Activated T-helper 2 cell treated with anti-CD3 and anti-CD28 coated beads, Interferon-gamma antibody, Interleukin-2, Interleukin-4, amounts not matched to agents 10 μg/mL and 5 μg/mL and 100 μg/mL, durations not matched to agents 14 hours and 24 hours and 36 hours (primary cell): ENCODE measurements at regions not wholly inside any gene's neighbourhood (a gene's known extent, or its start where the extent isn't known, plus 50 kb on each side); places are given as distances from the start of the nearest gene placed in this dataset.
A peak's percentile ranks its signal among the peaks of the same experiment; 100 is the strongest.
"Not testable (repeated sequence)": the region's sequence is repeated elsewhere in the genome, so short reads cannot be mapped to it uniquely, and the experiment has no call there.

ENCODE experiments used
- DNase-seq: peaks from one replicate; pipeline ENCODE4 v3.0.0; 2021; ENCODE audit warnings: low spot score
- H3K27ac Mint-ChIP-seq: one replicate; pipeline ENCODE4 v1.8.0; 2021; ENCODE audit warnings: mixed read lengths
- H3K27me3 Mint-ChIP-seq: one replicate; pipeline ENCODE4 v1.8.0; 2021; ENCODE audit warnings: low read depth, mixed read lengths
- H3K36me3 Mint-ChIP-seq: one replicate; pipeline ENCODE4 v1.8.0; 2021; ENCODE audit warnings: low read depth, mixed read lengths
- H3K4me1 Mint-ChIP-seq: one replicate; pipeline ENCODE4 v1.8.0; 2021; ENCODE audit warnings: low read depth, mixed read lengths
- H3K4me3 Mint-ChIP-seq: one replicate; pipeline ENCODE4 v1.8.0; 2021; ENCODE audit warnings: low read depth, mild to moderate bottlenecking, moderate library complexity, mixed read lengths
- H3K9me3 Mint-ChIP-seq: one replicate; pipeline ENCODE4 v1.8.0; 2021; ENCODE audit warnings: mixed read lengths
- intact Hi-C: fragments of 100-400 bp; cut with micrococcal nuclease; formaldehyde crosslinking; loops from one replicate; pipeline ENCODE4 v1.15.1; 2023

GRCh38 chr13:60811581-60811980, 414.6 kb downstream of the TDRD3 start:
- intact Hi-C loops, result no loop called here
- no peaks in the 10 kb centered on the region for H3K36me3 Mint-ChIP-seq
- H3K27ac Mint-ChIP-seq, result no peak overlapping the region
- H3K27me3 Mint-ChIP-seq, result no peaks in the 10 kb centered on the region
- DNase-seq, result no peak
- no peaks in the 10 kb centered on the region for H3K4me1 Mint-ChIP-seq
- H3K9me3 Mint-ChIP-seq, result peaks cover 11% of the 10 kb centered on the region
- H3K4me3 Mint-ChIP-seq, result no peak overlapping the region

GRCh38 chr13:60805640-60806039, 408.6 kb downstream of the TDRD3 start:
- peaks cover 15% of the 10 kb centered on the region for H3K9me3 Mint-ChIP-seq
- H3K27ac Mint-ChIP-seq, DNase-seq, H3K36me3 Mint-ChIP-seq, H3K4me3 Mint-ChIP-seq, intact Hi-C loops, H3K4me1 Mint-ChIP-seq, H3K27me3 Mint-ChIP-seq: not testable (repeated sequence)

- Mint-ChIP-seq H3K9me3 (peaks cover 8% of the 10 kb centered on the region), H3K27ac (no peak overlapping the region), H3K27me3 (no peaks in the 10 kb centered on the region), H3K4me1 (no peaks in the 10 kb centered on the region), H3K4me3 (no peak overlapping the region), H3K36me3 (no peaks in the 10 kb centered on the region)
- intact Hi-C loops, result no loop called here
- no peak for DNase-seq
Observed at GRCh38 chr13:60798503-60798902, 401.5 kb downstream of the TDRD3 start.

- Mint-ChIP-seq H3K36me3 (no peaks in the 10 kb centered on the region), H3K27ac (no peak overlapping the region), H3K4me3 (no peak overlapping the region), H3K4me1 (no peaks in the 10 kb centered on the region), H3K9me3 (no peaks in the 10 kb centered on the region), H3K27me3 (no peaks in the 10 kb centered on the region)
- intact Hi-C loops, result no loop called here
- no peak for DNase-seq
Observed at GRCh38 chr13:60797112-60797511, 400.1 kb downstream of the TDRD3 start.

- no peak overlapping the region for H3K4me3 Mint-ChIP-seq
- no peaks in the 10 kb centered on the region for H3K27me3 Mint-ChIP-seq
- H3K36me3 Mint-ChIP-seq, result no peaks in the 10 kb centered on the region
- H3K27ac Mint-ChIP-seq, result no peak overlapping the region
- intact Hi-C loops, result no loop called here
- no peaks in the 10 kb centered on the region for H3K4me1 Mint-ChIP-seq
- no peak for DNase-seq
- H3K9me3 Mint-ChIP-seq, result no peaks in the 10 kb centered on the region
Observed at GRCh38 chr13:60794751-60795150, 397.7 kb downstream of the TDRD3 start.

GRCh38 chr13:60790620-60791019, 393.6 kb downstream of the TDRD3 start:
- H3K4me3 Mint-ChIP-seq, result no peak overlapping the region
- DNase-seq, result no peak
- no peaks in the 10 kb centered on the region for H3K4me1 Mint-ChIP-seq
- intact Hi-C loops, result no loop called here
- no peaks in the 10 kb centered on the region for H3K36me3 Mint-ChIP-seq
- H3K9me3 Mint-ChIP-seq, result no peaks in the 10 kb centered on the region
- no peaks in the 10 kb centered on the region for H3K27me3 Mint-ChIP-seq
- no peak overlapping the region for H3K27ac Mint-ChIP-seq

GRCh38 chr13:60788156-60788829, 391.3 kb downstream of the TDRD3 start:
- H3K27me3 Mint-ChIP-seq, result no peaks in the 10 kb centered on the region
- H3K36me3 Mint-ChIP-seq, result no peaks in the 10 kb centered on the region
- no peak for DNase-seq
- intact Hi-C loops, result no loop called here
- no peaks in the 10 kb centered on the region for H3K4me1 Mint-ChIP-seq
- H3K27ac Mint-ChIP-seq, result no peak overlapping the region
- H3K9me3 Mint-ChIP-seq, result no peaks in the 10 kb centered on the region
- H3K4me3 Mint-ChIP-seq, result no peak overlapping the region

- no peaks in the 10 kb centered on the region for H3K27me3 Mint-ChIP-seq
- H3K4me1 Mint-ChIP-seq, result no peaks in the 10 kb centered on the region
- peaks cover 1% of the 10 kb centered on the region for H3K9me3 Mint-ChIP-seq
- intact Hi-C loops, result no loop called here
- H3K36me3 Mint-ChIP-seq, result no peaks in the 10 kb centered on the region
- H3K27ac Mint-ChIP-seq, result no peak overlapping the region
- no peak overlapping the region for H3K4me3 Mint-ChIP-seq
- DNase-seq, result no peak
Observed at GRCh38 chr13:60787083-60787482, 390.1 kb downstream of the TDRD3 start.

- no peak overlapping the region for H3K27ac Mint-ChIP-seq
- no peaks in the 10 kb centered on the region for H3K36me3 Mint-ChIP-seq
- H3K27me3 Mint-ChIP-seq, result no peaks in the 10 kb centered on the region
- peaks cover 16% of the 10 kb centered on the region for H3K9me3 Mint-ChIP-seq
- DNase-seq, result no peak
- no peak overlapping the region for H3K4me3 Mint-ChIP-seq
- intact Hi-C loops, result no loop called here
- no peaks in the 10 kb centered on the region for H3K4me1 Mint-ChIP-seq
Observed at GRCh38 chr13:60772726-60773125, 375.7 kb downstream of the TDRD3 start.

- Mint-ChIP-seq H3K27ac (peak overlapping the region; percentile 17), H3K4me1 (peaks cover 2% of the 10 kb centered on the region), H3K27me3 (no peaks in the 10 kb centered on the region), H3K9me3 (peaks cover 28% of the 10 kb centered on the region), H3K4me3 (no peak overlapping the region), H3K36me3 (no peaks in the 10 kb centered on the region)
- no peak for DNase-seq
- intact Hi-C loops, result loop anchor here (1.0 kb wide), 1 partner anchor 77 kb away; no protein-coding TSS in a partner anchor
Observed at GRCh38 chr13:60765700-60766411, 368.8 kb downstream of the TDRD3 start.

- no peak for DNase-seq
- no peaks in the 10 kb centered on the region for H3K36me3 Mint-ChIP-seq
- H3K27me3 Mint-ChIP-seq, result no peaks in the 10 kb centered on the region
- no peaks in the 10 kb centered on the region for H3K4me1 Mint-ChIP-seq
- H3K27ac Mint-ChIP-seq, result no peak overlapping the region
- intact Hi-C loops, result no loop called here
- peaks cover 12% of the 10 kb centered on the region for H3K9me3 Mint-ChIP-seq
- H3K4me3 Mint-ChIP-seq, result no peak overlapping the region
Observed at GRCh38 chr13:60759499-60759898, 362.5 kb downstream of the TDRD3 start.

- no peak overlapping the region for H3K4me3 Mint-ChIP-seq
- no peaks in the 10 kb centered on the region for H3K4me1 Mint-ChIP-seq
- intact Hi-C loops, result no loop called here
- peaks cover 10% of the 10 kb centered on the region for H3K9me3 Mint-ChIP-seq
- no peak for DNase-seq
- H3K27ac Mint-ChIP-seq, result no peak overlapping the region
- no peaks in the 10 kb centered on the region for H3K36me3 Mint-ChIP-seq
- no peaks in the 10 kb centered on the region for H3K27me3 Mint-ChIP-seq
Observed at GRCh38 chr13:60758637-60759036, 361.6 kb downstream of the TDRD3 start.

GRCh38 chr13:60757501-60758215, 360.6 kb downstream of the TDRD3 start:
- H3K36me3 Mint-ChIP-seq, result no peaks in the 10 kb centered on the region
- H3K4me3 Mint-ChIP-seq, result no peak overlapping the region

More at GRCh38 chr13:60757501-60758215, 360.6 kb downstream of the TDRD3 start:
- no peak for DNase-seq
- Mint-ChIP-seq H3K27me3 (no peaks in the 10 kb centered on the region), H3K9me3 (no peaks in the 10 kb centered on the region), H3K27ac (no peak overlapping the region), H3K4me1 (no peaks in the 10 kb centered on the region)
- intact Hi-C loops, result no loop called here
